CD4-positive, CD25-positive, alpha-beta regulatory T cell (primary cell): ENCODE measurements at regions not wholly inside any gene's neighbourhood (a gene's known extent, or its start where the extent isn't known, plus 50 kb on each side); places are given as distances from the start of the nearest gene placed in this dataset.

ENCODE experiments used
- ATAC-seq, 2 donors: fragments of 150-1000 bp; cut with Tn5 transposase; one replicate each; pipeline ENCODE4 v1.10.0; 2021; ENCODE audit warnings: low read depth in 2 of 2, moderate number of reproducible peaks in 2 of 2, moderate library complexity in 1 of 2
- DNase-seq, 3 donors: peaks; one replicate each; pipeline versions ENCODE4 v3.0.0 to v3.0.0-alpha.2; 2012 to 2022; ENCODE audit warnings: mixed read lengths in 1 of 3
- H3K27ac ChIP-seq: one replicate; pipeline ENCODE4 v1.7.0; 2013; ENCODE audit warnings: mild to moderate bottlenecking, low read length; ENCODE audit not compliant: insufficient read depth, poor library complexity, severe bottlenecking
- H3K27me3 ChIP-seq: one replicate; pipeline ENCODE4 v1.7.0; 2013; ENCODE audit warnings: low read length; ENCODE audit not compliant: control insufficient read depth, insufficient read depth
- H3K36me3 ChIP-seq: one replicate; pipeline ENCODE4 v1.7.0; 2013; ENCODE audit warnings: mild to moderate bottlenecking, low read length, moderate library complexity; ENCODE audit not compliant: control insufficient read depth, insufficient read depth
- H3K4me1 ChIP-seq: 2 replicates; pipeline ENCODE4 v1.7.0; 2013; ENCODE audit warnings: mild to moderate bottlenecking, low read length; ENCODE audit not compliant: insufficient read depth, control insufficient read depth, poor library complexity, severe bottlenecking
- H3K4me3 ChIP-seq: one replicate; pipeline ENCODE4 v1.7.0; 2013; ENCODE audit warnings: low read depth, mild to moderate bottlenecking, low read length, moderate library complexity
- H3K9me3 ChIP-seq, 2 experiments: 1 replicate in 1 of 2; 2 replicates in 1 of 2; pipeline ENCODE4 v1.7.0; 2013; ENCODE audit warnings: low read length in 2 of 2, mild to moderate bottlenecking in 1 of 2, moderate library complexity in 1 of 2; ENCODE audit not compliant: control insufficient read depth in 2 of 2
- H3K27ac Mint-ChIP-seq, 3 donors: one replicate each; pipeline ENCODE4 v1.8.0; 2020 to 2022; ENCODE audit warnings: mild to moderate bottlenecking in 3 of 3, mixed read lengths in 3 of 3, moderate library complexity in 2 of 3
- H3K27me3 Mint-ChIP-seq: one replicate; pipeline ENCODE4 v1.8.0; 2022; ENCODE audit warnings: mild to moderate bottlenecking, mixed read lengths
- H3K36me3 Mint-ChIP-seq: one replicate; pipeline ENCODE4 v1.8.0; 2020; ENCODE audit warnings: mixed read lengths
- H3K4me1 Mint-ChIP-seq, 4 donors: one replicate each; pipeline ENCODE4 v1.8.0; 2020 to 2022; ENCODE audit warnings: mixed read lengths in 4 of 4, mild to moderate bottlenecking in 1 of 4
- H3K4me3 Mint-ChIP-seq, 4 donors: one replicate each; pipeline ENCODE4 v1.8.0; 2020 to 2022; ENCODE audit warnings: mild to moderate bottlenecking in 4 of 4, mixed read lengths in 4 of 4, moderate library complexity in 3 of 4
- H3K9me3 Mint-ChIP-seq, 7 donors: one replicate each; pipeline ENCODE4 v1.8.0; 2020 to 2022; ENCODE audit warnings: mixed read lengths in 7 of 7, mild to moderate bottlenecking in 3 of 7, moderate library complexity in 2 of 7

DNA sequence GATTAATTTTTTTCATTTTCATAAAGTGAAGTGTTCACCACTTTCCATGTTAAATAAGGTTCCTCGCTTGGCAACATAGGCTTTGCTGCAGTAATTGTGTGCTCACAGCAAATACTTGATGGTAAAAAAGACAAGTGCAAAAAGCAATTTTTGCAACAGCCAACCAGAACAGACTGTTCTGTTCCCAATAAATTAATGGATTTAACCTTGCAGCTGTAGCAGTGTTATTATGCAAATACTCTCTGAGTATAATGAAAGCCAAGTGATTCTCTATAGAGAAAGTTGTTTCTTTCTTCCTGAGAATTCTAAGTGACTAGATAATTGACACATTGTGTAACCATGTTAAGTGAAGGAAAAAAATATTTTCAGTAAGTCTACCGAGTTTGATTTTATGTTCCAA, 183.7 kb upstream of the NAALADL2 start:
- Mint-ChIP-seq H3K4me3 (no peak overlapping the region), H3K27me3 (no peaks in the 10 kb centered on the region), H3K36me3 (no peaks in the 10 kb centered on the region), H3K27ac (no peak overlapping the region), H3K9me3 (peaks cover 0 to 12% (median 6%) of the 10 kb centered on the region in 7 donors), H3K4me1 (no peaks in the 10 kb centered on the region)
- H3K27me3 ChIP-seq: no peaks in the 10 kb centered on the region
- ATAC-seq: no peak
- H3K4me3 ChIP-seq: no peak overlapping the region
- no peak overlapping the region for H3K27ac ChIP-seq
- peaks cover 0 to 3% of the 10 kb centered on the region in 2 experiments for H3K9me3 ChIP-seq
- H3K36me3 ChIP-seq: no peaks in the 10 kb centered on the region
- no peaks in the 10 kb centered on the region for H3K4me1 ChIP-seq
- no peak for DNase-seq

DNA sequence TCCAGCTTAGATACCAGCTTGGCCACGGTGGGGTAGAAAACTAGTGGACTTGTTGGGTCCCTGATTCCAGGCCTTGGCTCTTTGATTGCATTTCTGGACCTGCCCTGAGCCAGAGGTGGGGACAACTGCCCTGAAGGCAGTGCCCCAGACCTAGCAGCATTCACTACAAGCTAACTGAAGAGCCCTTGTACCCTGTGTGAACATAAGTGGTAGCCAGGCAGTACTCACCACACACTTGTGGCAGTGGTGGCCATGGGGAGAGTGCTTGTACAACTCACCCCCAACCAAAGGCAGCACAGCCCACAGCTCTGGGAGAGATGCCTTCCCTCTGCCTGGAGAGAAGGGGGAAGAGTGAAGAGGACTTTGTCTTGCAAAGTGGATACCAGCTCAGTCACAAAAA, 177.3 kb upstream of the NAALADL2 start:
- Mint-ChIP-seq H3K27ac (no peak overlapping the region), H3K4me1 (no peaks in the 10 kb centered on the region), H3K4me3 (no peak overlapping the region), H3K36me3 (no peaks in the 10 kb centered on the region), H3K27me3 (no peaks in the 10 kb centered on the region), H3K9me3 (peaks cover 2 to 22% (median 6%) of the 10 kb centered on the region in 7 donors)
- Histone ChIP-seq H3K36me3 (no peaks in the 10 kb centered on the region), H3K4me1 (no peaks in the 10 kb centered on the region), H3K4me3 (no peak overlapping the region), H3K27me3 (no peaks in the 10 kb centered on the region), H3K9me3 (no peaks in the 10 kb centered on the region), H3K27ac (no peak overlapping the region)
- no peak for DNase-seq
- ATAC-seq: no peak

DNA sequence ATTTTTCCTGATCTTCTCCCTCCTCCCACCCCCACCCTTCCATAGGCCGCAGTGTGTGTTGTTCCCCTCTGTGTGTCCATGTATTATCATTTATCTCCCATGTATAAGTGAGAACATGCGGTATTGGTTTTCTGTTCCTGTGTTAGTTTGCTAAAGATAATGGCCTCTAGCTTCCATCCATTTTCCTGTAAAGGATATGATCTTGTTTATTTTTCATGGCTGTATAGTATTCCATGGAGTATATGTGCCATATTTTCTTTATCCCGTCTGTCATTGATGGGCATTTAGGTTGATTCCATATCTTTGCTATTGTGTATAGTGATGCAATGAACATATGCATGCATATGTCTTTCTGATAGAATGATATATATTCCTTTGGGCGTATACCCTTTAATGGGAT, 173.3 kb upstream of the NAALADL2 start:
- H3K27me3 ChIP-seq: no peaks in the 10 kb centered on the region
- no peak overlapping the region for H3K27ac ChIP-seq
- Mint-ChIP-seq H3K36me3 (no peaks in the 10 kb centered on the region), H3K4me1 (no peaks in the 10 kb centered on the region), H3K9me3 (peaks cover 4 to 27% (median 7%) of the 10 kb centered on the region in 7 donors), H3K4me3 (no peak overlapping the region), H3K27me3 (no peaks in the 10 kb centered on the region), H3K27ac (no peak overlapping the region)
- H3K36me3 ChIP-seq: no peaks in the 10 kb centered on the region
- DNase-seq: no peak
- no peak overlapping the region for H3K4me3 ChIP-seq
- peaks cover 0 to 3% of the 10 kb centered on the region in 2 experiments for H3K9me3 ChIP-seq
- no peaks in the 10 kb centered on the region for H3K4me1 ChIP-seq
- no peak for ATAC-seq

DNA sequence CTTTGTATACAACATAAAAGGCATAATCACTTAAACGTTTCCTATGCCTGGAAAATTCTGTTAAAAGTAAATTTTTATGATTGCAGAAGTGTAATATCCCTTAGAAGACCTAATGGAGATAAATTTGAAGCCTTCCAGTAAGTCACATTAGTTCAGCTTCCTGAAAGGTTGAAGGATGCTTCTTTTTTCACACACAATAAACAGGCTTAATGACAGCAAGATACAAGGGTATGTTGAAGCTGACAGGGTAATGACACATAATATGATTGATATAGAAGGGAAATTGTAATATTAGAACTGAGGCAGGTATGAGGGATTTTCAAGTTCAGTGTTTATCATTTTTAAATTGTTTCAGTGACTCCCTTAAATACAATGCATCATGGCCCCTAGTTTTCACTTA, 161.8 kb upstream of the NAALADL2 start:
- H3K4me1 ChIP-seq: no peaks in the 10 kb centered on the region
- no peaks in the 10 kb centered on the region for H3K27me3 ChIP-seq
- no peak overlapping the region for H3K4me3 ChIP-seq
- no peak overlapping the region for H3K27ac ChIP-seq
- no peak for ATAC-seq
- H3K36me3 ChIP-seq: no peaks in the 10 kb centered on the region
- DNase-seq: no peak
- no peaks in the 10 kb centered on the region for H3K36me3 Mint-ChIP-seq
- H3K27ac Mint-ChIP-seq: no peak overlapping the region
- no peaks in the 10 kb centered on the region for H3K4me1 Mint-ChIP-seq
- H3K9me3 ChIP-seq: no peaks in the 10 kb centered on the region
- H3K27me3 Mint-ChIP-seq: no peaks in the 10 kb centered on the region
- H3K4me3 Mint-ChIP-seq: no peak overlapping the region
- H3K9me3 Mint-ChIP-seq: peaks cover 0 to 4% (median 2%) of the 10 kb centered on the region in 7 donors

DNA sequence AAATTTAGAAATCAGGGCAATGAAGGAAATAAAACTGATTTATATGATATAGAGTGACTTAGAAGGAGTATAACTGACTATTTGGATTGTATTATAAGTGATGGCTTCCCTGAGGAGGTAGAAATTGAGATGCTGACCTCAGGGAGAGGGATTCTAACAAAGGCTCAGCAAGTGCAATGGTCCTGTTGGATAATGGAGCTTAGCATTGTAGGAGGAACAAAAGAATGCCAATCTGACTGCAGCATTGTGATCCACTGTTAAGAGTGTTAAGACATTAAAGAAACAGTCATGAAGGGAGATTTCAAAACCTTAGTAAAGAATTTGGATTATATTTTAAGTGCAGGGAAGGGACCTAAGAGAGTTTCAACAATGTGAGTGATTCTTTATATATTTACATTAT, 158.4 kb upstream of the NAALADL2 start:
- no peak overlapping the region for H3K4me3 Mint-ChIP-seq
- ATAC-seq: no peak
- no peak overlapping the region for H3K27ac Mint-ChIP-seq
- no peaks in the 10 kb centered on the region for H3K4me1 Mint-ChIP-seq
- Histone ChIP-seq H3K4me3 (no peak overlapping the region), H3K27ac (no peak overlapping the region), H3K36me3 (no peaks in the 10 kb centered on the region), H3K4me1 (no peaks in the 10 kb centered on the region), H3K27me3 (no peaks in the 10 kb centered on the region), H3K9me3 (no peaks in the 10 kb centered on the region)
- DNase-seq: no peak
- no peaks in the 10 kb centered on the region for H3K27me3 Mint-ChIP-seq
- no peaks in the 10 kb centered on the region for H3K36me3 Mint-ChIP-seq
- H3K9me3 Mint-ChIP-seq: peaks cover 0 to 7% (median 3%) of the 10 kb centered on the region in 7 donors

DNA sequence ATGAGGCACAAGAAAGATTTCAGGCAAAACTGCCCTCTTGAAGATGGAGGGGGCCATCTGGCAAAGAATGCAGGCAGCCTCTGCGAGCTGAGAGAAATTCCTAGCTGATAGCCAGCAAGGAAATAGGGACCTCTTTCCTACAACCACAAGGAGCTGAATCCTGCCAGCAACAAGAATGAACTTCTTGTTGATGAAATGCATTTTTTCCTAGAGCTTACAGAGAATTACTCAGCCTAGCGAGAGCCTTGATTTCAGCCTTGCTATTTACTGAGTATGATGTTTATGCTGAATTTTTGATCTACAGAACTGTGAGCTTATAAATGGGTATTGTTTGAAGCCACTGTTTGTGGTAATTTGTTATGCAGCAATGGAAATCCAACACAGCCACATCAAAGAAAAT, 148.5 kb upstream of the NAALADL2 start:
- Histone ChIP-seq H3K27me3 (no peaks in the 10 kb centered on the region), H3K4me1 (no peaks in the 10 kb centered on the region), H3K36me3 (no peaks in the 10 kb centered on the region), H3K4me3 (no peak overlapping the region), H3K27ac (no peak overlapping the region), H3K9me3 (no peaks in the 10 kb centered on the region)
- H3K36me3 Mint-ChIP-seq: no peaks in the 10 kb centered on the region
- H3K4me3 Mint-ChIP-seq: no peak overlapping the region
- DNase-seq (no peak), ATAC-seq (no peak)
- no peak overlapping the region for H3K27ac Mint-ChIP-seq
- H3K4me1 Mint-ChIP-seq: no peaks in the 10 kb centered on the region
- peaks cover 0 to 13% (median 4%) of the 10 kb centered on the region in 7 donors for H3K9me3 Mint-ChIP-seq
- H3K27me3 Mint-ChIP-seq: no peaks in the 10 kb centered on the region

DNA sequence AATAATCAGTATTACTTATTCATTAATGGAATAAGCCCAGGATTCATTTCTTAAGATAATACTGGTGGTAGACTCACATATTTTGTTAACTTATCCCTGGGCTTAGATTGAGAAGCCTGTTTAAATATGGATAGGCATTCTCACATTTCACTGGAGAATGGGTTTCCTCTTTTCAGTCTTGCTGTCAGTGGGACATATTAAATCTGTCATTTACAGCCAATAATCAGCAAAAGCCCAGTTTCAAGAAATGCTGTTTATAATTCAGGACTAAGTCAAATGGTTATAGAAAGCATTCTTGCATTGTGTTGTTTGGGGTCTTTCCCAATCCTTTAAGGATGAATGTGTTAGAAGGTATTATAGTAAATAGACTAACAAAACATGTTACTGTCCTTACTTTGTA, 143.7 kb upstream of the NAALADL2 start:
- no peak for ATAC-seq
- H3K4me3 Mint-ChIP-seq: no peak overlapping the region
- no peak overlapping the region for H3K27ac Mint-ChIP-seq
- no peaks in the 10 kb centered on the region for H3K4me1 ChIP-seq
- H3K27me3 Mint-ChIP-seq: no peaks in the 10 kb centered on the region
- no peak overlapping the region for H3K4me3 ChIP-seq
- H3K9me3 ChIP-seq: no peaks in the 10 kb centered on the region
- no peaks in the 10 kb centered on the region for H3K4me1 Mint-ChIP-seq
- H3K9me3 Mint-ChIP-seq: peaks cover 0 to 6% (median 1%) of the 10 kb centered on the region in 7 donors
- no peaks in the 10 kb centered on the region for H3K36me3 Mint-ChIP-seq
- no peak for DNase-seq
- H3K36me3 ChIP-seq: no peaks in the 10 kb centered on the region
- H3K27me3 ChIP-seq: no peaks in the 10 kb centered on the region
- H3K27ac ChIP-seq: no peak overlapping the region

DNA sequence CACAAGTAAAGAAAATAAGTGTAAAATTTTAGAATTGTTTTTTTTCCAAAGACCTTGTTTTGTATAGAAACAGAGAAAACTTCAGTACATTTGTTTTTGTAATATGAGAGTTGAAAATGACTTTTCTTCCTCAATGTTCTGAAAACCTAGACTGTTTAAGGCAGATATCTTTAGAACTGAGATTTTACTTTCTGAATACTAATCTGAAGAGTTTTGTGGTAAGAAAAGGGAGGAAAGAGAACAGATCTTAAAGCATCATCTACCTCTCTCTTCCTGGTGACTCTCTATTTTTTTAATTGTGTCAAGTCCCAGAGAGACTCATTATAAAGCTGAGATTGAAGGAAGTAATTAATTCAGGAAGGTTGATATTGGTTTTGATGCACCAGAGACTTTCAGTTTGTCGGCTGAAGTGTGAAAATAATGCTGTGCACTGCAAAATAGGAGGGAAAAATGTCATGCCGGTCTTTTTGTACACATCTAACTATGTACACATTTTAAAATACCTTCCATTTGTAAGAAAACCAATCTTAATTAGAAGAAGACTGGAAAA, 142.1 kb upstream of the NAALADL2 start:
- Mint-ChIP-seq H3K4me3 (no peak overlapping the region), H3K27me3 (no peaks in the 10 kb centered on the region), H3K9me3 (peaks cover 0 to 9% (median 1%) of the 10 kb centered on the region in 7 donors), H3K4me1 (no peaks in the 10 kb centered on the region), H3K27ac (no peak overlapping the region), H3K36me3 (no peaks in the 10 kb centered on the region)
- Histone ChIP-seq H3K4me1 (no peaks in the 10 kb centered on the region), H3K36me3 (no peaks in the 10 kb centered on the region), H3K27me3 (no peaks in the 10 kb centered on the region), H3K4me3 (no peak overlapping the region), H3K9me3 (no peaks in the 10 kb centered on the region), H3K27ac (no peak overlapping the region)
- DNase-seq (no peak), ATAC-seq (no peak)
